Mucosa of rectum (tissue), 2 donors: ENCODE measurements at regions not wholly inside any gene's neighbourhood (a gene's known extent, or its start where the extent isn't known, plus 50 kb on each side); places are given as distances from the start of the nearest gene placed in this dataset.

Experiments used
- H3K27ac ChIP-seq, 2 donors: one replicate each; pipeline ENCODE4 v1.7.0; 2013; ENCODE audit warnings: inconsistent platforms in 2 of 2, low read depth in 2 of 2, low read length in 2 of 2
- H3K27me3 ChIP-seq, 2 donors: one replicate each; pipeline ENCODE4 v1.7.0; 2013; ENCODE audit warnings: low read length in 2 of 2; ENCODE audit not compliant: control insufficient read depth in 2 of 2, insufficient read depth in 2 of 2
- H3K36me3 ChIP-seq, 2 donors: one replicate each; pipeline ENCODE4 v1.7.0; 2013; ENCODE audit warnings: low read length in 2 of 2; ENCODE audit not compliant: control insufficient read depth in 2 of 2, insufficient read depth in 2 of 2
- H3K4me1 ChIP-seq, 2 donors: one replicate each; pipeline ENCODE4 v1.7.0; 2013; ENCODE audit warnings: low read length in 2 of 2, mild to moderate bottlenecking in 1 of 2; ENCODE audit not compliant: control insufficient read depth in 2 of 2, insufficient read depth in 2 of 2
- H3K4me3 ChIP-seq, 2 donors: one replicate each; pipeline ENCODE4 v1.7.0; 2013; ENCODE audit warnings: low read length in 2 of 2
- H3K9ac ChIP-seq, 2 donors: one replicate each; pipeline ENCODE4 v1.7.0; 2013; ENCODE audit warnings: low read length in 2 of 2, low read depth in 1 of 2, mild to moderate bottlenecking in 1 of 2
- H3K9me3 ChIP-seq, 2 donors: one replicate each; pipeline ENCODE4 v1.7.0; 2013; ENCODE audit warnings: low read length in 2 of 2; ENCODE audit not compliant: control insufficient read depth in 2 of 2
- donor health status: healthy.
- donor health status: Normal muscosa, but diverticular disease.

GRCh38 chr15:101542306-101543025 is 53.0 kb upstream of the PCSK6 start:
- no peaks in the 10 kb centered on the region for H3K9me3 ChIP-seq
- H3K9ac ChIP-seq = no peak overlapping the region
- H3K4me1 ChIP-seq = no peaks in the 10 kb centered on the region
- H3K4me3 ChIP-seq = no peak overlapping the region
- no peak overlapping the region for H3K27ac ChIP-seq
- H3K36me3 ChIP-seq = no peaks in the 10 kb centered on the region
- no peaks in the 10 kb centered on the region for H3K27me3 ChIP-seq

GRCh38 chr15:101541501-101542292 is 52.2 kb upstream of the PCSK6 start:
- H3K27me3 ChIP-seq = no peaks in the 10 kb centered on the region
- no peaks in the 10 kb centered on the region for H3K4me1 ChIP-seq
- no peak overlapping the region for H3K27ac ChIP-seq
- H3K36me3 ChIP-seq = no peaks in the 10 kb centered on the region
- H3K9ac ChIP-seq = no peak overlapping the region
- no peak overlapping the region for H3K4me3 ChIP-seq
- H3K9me3 ChIP-seq = no peaks in the 10 kb centered on the region

- no peak overlapping the region for H3K9ac ChIP-seq
- no peaks in the 10 kb centered on the region for H3K9me3 ChIP-seq
- H3K4me3 ChIP-seq = no peak overlapping the region
- no peak overlapping the region for H3K27ac ChIP-seq
- H3K4me1 ChIP-seq = no peaks in the 10 kb centered on the region
- H3K27me3 ChIP-seq = no peaks in the 10 kb centered on the region
- no peaks in the 10 kb centered on the region for H3K36me3 ChIP-seq
Observed at GRCh38 chr15:101540480-101541239, 51.2 kb upstream of the PCSK6 start.

DNA sequence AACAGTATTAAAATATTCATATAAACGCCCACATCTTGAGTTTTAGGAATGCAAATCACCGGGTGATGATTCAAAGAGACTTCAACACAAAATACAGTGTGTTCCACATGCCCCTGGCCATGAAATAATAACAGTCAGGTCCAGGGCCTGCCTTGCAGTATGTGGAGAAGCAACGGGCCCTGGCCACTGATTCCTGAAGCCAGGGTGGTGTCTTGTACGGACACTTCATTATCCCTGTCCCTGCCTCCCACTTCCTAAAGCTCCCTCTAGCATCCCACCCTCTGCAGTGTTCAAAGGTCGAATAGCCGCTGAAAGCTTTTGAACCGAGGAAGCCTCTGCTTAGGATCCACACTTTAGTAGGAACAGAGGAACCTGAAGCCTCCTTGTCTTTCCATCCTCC is 50.4 kb upstream of the PCSK6 start:
- H3K27me3 ChIP-seq = no peaks in the 10 kb centered on the region
- no peaks in the 10 kb centered on the region for H3K36me3 ChIP-seq
- H3K27ac ChIP-seq = no peak overlapping the region
- H3K4me1 ChIP-seq = no peaks in the 10 kb centered on the region
- no peak overlapping the region for H3K9ac ChIP-seq
- H3K9me3 ChIP-seq = no peaks in the 10 kb centered on the region
- no peak overlapping the region for H3K4me3 ChIP-seq

- no peaks in the 10 kb centered on the region for H3K4me1 ChIP-seq
- no peak overlapping the region for H3K4me3 ChIP-seq
- H3K36me3 ChIP-seq = no peaks in the 10 kb centered on the region
- no peak overlapping the region for H3K27ac ChIP-seq
- no peaks in the 10 kb centered on the region for H3K9me3 ChIP-seq
- H3K27me3 ChIP-seq = no peaks in the 10 kb centered on the region
- H3K9ac ChIP-seq = no peak overlapping the region
Observed at GRCh38 chr15:101539492-101539891, 50.0 kb upstream of the PCSK6 start.
